HG03571 (cell line): ENCODE measurements at regions not wholly inside any gene's neighbourhood (a gene's known extent, or its start where the extent isn't known, plus 50 kb on each side); places are given as distances from the start of the nearest gene placed in this dataset.
"Not testable (repeated sequence)": the region's sequence is repeated elsewhere in the genome, so short reads cannot be mapped to it uniquely, and the experiment has no call there.

ENCODE experiments used
- ATAC-seq: cut with Tn5 transposase; IDR thresholded peaks from one replicate; pipeline ENCODE4 v1.9.1; 2021; ENCODE audit not compliant: unreplicated experiment

GRCh38 chrY:7730071-7730470 is 818.5 kb upstream of the AMELY start:
- no peak for ATAC-seq

- ATAC-seq, result no peak
Observed at GRCh38 chrY:7729318-7730011, 817.9 kb upstream of the AMELY start.

- ATAC-seq, result no peak
Observed at GRCh38 chrY:7728935-7729317, 817.4 kb upstream of the AMELY start.

DNA sequence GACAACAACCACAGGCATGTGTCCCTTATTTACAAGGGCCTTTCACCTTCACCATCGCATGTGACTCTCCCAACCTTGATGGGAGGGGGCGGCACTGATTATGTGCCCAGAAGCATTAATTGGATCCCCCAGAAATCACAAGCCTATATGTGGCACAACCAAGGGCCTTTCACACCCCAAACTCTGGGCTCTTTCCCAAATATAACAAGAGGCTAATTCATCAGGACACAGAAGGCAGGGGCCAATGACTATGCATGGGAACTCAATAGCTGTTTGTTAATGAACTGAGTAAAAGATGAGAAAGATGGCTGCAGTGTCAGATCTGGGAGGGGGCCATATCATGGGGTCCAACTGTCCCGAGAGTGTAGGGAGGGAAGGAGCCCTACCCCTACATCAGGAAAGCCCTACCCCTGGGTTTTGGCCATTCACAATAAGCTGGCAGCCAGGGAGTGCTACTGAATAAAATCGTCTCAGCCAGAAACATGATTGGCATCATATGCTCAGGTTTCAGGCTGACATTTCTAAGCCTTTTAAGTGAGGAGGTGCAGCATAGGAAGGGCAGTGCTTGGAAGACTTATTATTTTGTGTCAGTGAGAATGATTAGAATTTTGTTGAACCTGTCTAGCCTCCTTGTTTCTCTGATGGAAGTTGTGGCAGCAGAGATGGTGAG is 814.4 kb upstream of the AMELY start:
- ATAC-seq, result no peak

DNA sequence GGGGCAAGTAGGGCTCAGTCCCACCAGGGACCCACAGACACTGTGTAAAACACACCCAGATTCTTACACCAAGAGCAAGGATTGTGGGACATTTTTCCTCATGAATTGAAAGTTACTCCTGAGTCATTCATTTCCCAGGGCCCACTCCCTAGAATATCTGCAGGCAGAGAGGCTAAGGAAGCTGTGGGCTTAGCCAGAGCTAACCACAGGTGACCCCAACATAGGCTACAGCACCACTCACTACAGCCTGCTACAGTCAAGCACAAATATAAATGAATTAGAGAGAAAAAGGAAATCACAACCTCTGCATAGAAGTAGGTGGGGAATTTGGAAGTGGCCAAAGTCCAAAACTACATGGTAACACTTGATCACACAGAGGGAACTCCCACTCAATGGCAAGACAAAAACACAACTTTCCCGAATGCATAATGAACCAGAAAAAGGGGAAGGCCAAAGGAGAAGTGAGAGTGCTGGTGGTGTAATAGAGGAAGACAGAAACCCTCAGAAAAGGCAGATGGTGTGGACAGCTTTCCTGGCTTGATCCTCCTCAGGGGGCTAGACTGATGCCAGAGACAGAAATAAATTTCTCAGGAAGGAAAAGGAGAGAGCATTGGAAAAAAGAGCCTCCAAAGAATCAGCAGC is 812.6 kb upstream of the AMELY start:
- ATAC-seq, result peak; percentile 89

GRCh38 chrY:7723127-7723526 is 811.6 kb upstream of the AMELY start:
- ATAC-seq, result no peak

DNA sequence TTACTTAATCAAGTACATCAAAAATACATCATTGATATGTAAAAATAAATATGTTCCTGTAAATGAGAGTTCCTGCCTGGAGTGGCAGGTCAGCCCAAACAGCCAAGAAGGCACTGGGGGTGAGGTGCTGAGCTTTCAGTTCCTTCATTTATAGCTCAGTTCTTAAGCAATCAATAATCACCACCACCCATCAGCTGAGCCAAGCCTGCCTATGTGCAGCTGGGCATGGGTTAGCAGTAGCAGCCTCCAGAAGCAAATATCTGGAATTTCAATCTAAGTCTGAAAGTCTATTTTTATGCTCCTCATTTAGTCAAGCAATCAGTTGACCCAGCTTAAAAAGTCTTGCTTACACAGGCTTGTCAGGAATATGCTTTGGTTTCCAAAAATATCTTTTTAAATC is 811.0 kb upstream of the AMELY start:
- ATAC-seq, result no peak

- ATAC-seq, result no peak
Observed at GRCh38 chrY:7720974-7721373, 809.4 kb upstream of the AMELY start.

- no peak for ATAC-seq
Observed at GRCh38 chrY:7719271-7719670, 807.7 kb upstream of the AMELY start.

- ATAC-seq, result no peak
Observed at GRCh38 chrY:7718626-7719025, 807.1 kb upstream of the AMELY start.

GRCh38 chrY:7718126-7718525 is 806.6 kb upstream of the AMELY start:
- ATAC-seq, result no peak

GRCh38 chrY:7714426-7714825 is 802.9 kb upstream of the AMELY start:
- no peak for ATAC-seq

GRCh38 chrY:7713738-7714137 is 802.2 kb upstream of the AMELY start:
- ATAC-seq, result not testable (repeated sequence)

DNA sequence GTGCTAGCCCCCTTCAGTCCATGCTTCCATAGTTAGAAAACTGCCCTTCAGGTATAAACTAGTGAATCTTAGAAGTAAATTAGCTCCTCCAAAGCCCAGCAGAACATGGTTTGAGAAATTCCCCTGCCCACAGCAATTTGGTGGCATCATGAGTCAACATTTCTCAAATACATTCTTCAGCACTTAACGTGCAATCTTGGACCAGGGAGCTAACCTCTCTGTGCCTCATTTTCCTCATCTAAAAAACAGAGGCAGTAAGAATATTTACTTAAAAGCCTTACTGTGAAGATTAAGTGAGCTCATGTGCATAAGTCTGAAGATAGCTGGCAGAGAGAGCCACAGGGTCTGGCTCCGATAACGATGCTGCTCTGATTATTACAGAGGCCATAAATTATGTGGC is 800.7 kb upstream of the AMELY start:
- no peak for ATAC-seq

GRCh38 chrY:7703578-7704140 is 792.1 kb upstream of the AMELY start:
- no peak for ATAC-seq

DNA sequence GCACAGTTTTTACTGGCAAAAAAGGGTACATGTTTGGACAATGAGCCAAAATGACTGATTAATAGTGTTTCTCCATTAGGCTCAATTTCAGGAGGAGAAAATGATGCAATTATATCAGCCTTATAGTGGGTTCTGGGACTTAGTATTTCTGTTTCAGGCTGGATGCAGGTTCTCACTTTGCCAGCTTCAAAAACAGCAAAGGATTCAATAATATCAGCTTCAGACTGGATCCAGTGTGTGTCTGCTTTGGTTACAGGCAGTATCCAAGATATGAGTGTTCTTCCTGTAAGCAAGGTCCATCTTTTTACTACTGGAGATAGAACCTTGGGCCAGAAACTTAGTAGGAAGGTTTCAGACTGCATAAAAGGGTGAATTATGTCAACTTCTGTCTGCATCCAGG is 790.9 kb upstream of the AMELY start:
- no peak for ATAC-seq

DNA sequence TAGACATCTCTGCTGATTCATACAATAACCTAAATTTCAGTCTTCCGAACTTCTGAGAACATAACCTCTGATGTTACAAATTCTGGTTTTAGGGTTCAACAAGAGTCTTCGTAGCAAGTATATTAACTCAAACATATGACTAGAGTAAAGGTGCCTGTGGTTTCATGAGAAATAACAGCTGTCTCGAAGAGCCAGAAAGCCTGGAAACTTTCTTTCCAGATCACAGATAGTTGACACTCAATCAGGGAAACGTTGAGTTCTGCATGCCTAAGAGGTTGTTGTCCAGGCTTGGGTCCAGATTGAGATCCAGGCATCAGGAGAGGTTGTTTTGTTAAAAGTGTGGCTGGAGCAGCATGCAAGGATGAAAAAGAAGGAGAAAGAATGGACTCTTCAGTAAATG is 790.1 kb upstream of the AMELY start:
- no peak for ATAC-seq

DNA sequence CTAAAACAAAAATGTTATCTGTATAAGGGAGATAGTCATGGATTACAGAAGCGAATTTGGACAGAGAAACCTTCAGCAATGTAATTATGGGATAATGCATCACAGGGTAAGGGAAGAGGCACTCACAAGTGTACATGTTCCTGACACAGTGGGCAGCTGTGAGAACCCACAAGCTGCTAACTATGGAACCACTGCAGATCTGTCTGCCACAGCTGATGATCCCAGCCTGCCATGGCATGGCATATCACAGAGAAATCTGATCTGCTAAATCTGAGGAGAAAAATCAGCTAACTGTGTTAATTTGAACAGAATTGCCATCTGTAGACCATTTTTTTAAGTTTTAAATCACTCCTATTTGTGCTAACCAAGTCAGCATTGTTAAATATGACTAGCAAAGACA is 786.0 kb upstream of the AMELY start:
- no peak for ATAC-seq

DNA sequence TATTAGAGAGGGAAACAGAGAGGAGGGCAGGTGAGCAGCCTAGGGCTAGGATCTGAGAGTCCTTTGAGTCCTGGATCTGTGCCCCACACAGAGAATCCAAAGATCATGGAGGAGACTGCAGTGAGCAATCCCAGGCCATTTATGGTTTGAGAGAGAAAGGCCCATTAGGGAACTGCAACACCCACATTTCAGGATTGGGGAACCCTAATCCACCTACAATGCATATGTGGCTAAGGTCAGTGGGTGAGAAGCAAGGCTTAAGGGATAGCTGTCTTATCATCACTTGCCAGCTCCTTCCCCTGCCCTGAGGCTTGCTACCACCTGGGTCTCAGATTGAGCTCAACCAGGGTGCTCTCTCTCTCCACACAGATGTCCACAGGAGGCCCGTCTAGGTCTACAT is 781.1 kb upstream of the AMELY start:
- ATAC-seq, result no peak

- ATAC-seq, result no peak
Observed at GRCh38 chrY:7687086-7687485, 775.5 kb upstream of the AMELY start.

DNA sequence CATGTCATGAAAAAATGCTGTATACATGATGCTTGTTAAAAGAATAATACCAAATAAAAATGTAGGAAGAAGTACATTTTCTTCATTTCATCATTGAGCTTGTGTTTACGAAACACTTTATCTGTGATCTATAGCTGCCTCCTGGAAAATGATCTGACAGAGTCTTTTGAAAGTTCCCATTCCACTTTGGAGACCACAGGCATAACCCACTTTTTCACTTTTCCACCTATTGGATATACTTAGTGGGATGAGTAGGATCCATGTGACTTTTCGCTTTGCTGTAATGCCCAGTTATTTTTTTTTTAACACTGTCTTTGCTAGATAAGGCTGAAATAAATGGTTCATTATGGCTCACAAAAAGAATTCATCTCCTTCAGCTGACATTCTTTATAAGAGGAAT is 773.0 kb upstream of the AMELY start:
- no peak for ATAC-seq

DNA sequence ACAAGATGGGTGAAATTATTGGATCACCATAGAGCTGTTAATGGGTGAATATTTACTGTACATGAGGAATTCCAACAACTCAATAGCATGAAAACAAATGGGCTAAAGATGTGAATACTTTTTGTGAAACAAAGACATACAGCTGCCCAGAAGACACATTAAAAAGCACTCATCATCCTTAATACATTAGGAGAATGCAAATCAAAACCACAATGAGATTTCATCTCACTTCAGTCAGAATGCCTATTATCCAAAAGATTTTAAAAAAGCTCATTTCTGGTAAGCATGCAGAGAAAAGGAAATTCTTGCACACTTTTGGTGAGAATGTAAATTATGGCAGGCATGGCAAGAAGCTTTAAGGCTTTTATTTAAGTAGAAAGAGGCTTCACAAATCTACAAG is 770.8 kb upstream of the AMELY start:
- no peak for ATAC-seq
